Ascending aorta (tissue), 2 donors: ENCODE measurements at regions not wholly inside any gene's neighbourhood (a gene's known extent, or its start where the extent isn't known, plus 50 kb on each side); places are given as distances from the start of the nearest gene placed in this dataset.

ENCODE experiments used
- DNase-seq, 2 donors: peaks; one replicate each; pipeline ENCODE4 v3.0.0-alpha.2; 2019; ENCODE audit warnings: low spot score in 2 of 2
- H3K27ac ChIP-seq, 2 donors: fragments of 200-600 bp; sonication (generic); one replicate each; pipeline ENCODE4 v1.5.1; 2016 to 2017; ENCODE audit warnings: mild to moderate bottlenecking in 1 of 2
- H3K27me3 ChIP-seq: fragments of 200-600 bp; sonication (generic); one replicate; pipeline ENCODE4 v1.5.1; 2017
- H3K36me3 ChIP-seq, 2 donors: fragments of 200-600 bp; sonication (generic); one replicate each; pipeline ENCODE4 v1.5.1; 2016
- H3K4me1 ChIP-seq, 2 donors: fragments of 200-600 bp; sonication (generic); one replicate each; pipeline ENCODE4 v1.5.1; 2016 to 2017; ENCODE audit warnings: mild to moderate bottlenecking in 1 of 2
- H3K4me3 ChIP-seq, 2 donors: fragments of 200-600 bp; sonication (generic); one replicate each; pipeline ENCODE4 v1.5.1; 2016 to 2017; ENCODE audit warnings: mild to moderate bottlenecking in 1 of 2
- H3K9me3 ChIP-seq, 2 donors: fragments of 200-600 bp; sonication (generic); one replicate each; pipeline ENCODE4 v1.5.1; 2016
- intact Hi-C: fragments of 100-400 bp; cut with DNase I; formaldehyde crosslinking; loops from one replicate; pipeline ENCODE4 v1.15.1; 2023
- TF ChIP-seq, protein P1 (sequence below), 3 experiments: fragments of 200-600 bp in 2 of 3; fragments of 450-650 bp in 1 of 3; sonication (generic) in 2 of 3; IDR thresholded peaks; one replicate each; pipeline ENCODE4 v1.5.1; 2016 to 2019; ENCODE audit warnings: antibody characterized with exemption in 3 of 3, mild to moderate bottlenecking in 1 of 3, moderate library complexity in 1 of 3

DNA sequence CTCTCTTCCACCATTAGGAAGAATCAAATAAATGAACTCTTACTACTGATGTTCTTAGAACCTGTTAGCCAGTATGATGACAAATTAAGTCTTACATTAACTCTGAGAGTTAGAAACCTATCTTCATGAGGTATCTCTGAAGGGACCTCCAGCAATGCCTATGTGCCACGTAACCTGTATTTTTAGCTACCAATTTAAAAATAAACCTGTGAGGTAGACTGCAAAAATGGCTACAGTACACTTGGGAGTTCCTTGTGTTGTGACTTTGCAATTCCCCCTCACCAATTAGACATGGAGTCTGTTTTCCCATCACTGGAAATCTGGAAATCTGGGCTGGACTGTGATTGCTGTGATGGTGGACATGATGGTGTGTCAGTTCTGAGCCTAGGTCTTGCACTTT, 143.7 kb upstream of the MPHOSPH6 start:
- intact Hi-C loops = no loop called here
- H3K4me1 ChIP-seq = peaks cover 0 to 12% of the 10 kb centered on the region in 2 donors
- TF ChIP-seq, protein P1, sequence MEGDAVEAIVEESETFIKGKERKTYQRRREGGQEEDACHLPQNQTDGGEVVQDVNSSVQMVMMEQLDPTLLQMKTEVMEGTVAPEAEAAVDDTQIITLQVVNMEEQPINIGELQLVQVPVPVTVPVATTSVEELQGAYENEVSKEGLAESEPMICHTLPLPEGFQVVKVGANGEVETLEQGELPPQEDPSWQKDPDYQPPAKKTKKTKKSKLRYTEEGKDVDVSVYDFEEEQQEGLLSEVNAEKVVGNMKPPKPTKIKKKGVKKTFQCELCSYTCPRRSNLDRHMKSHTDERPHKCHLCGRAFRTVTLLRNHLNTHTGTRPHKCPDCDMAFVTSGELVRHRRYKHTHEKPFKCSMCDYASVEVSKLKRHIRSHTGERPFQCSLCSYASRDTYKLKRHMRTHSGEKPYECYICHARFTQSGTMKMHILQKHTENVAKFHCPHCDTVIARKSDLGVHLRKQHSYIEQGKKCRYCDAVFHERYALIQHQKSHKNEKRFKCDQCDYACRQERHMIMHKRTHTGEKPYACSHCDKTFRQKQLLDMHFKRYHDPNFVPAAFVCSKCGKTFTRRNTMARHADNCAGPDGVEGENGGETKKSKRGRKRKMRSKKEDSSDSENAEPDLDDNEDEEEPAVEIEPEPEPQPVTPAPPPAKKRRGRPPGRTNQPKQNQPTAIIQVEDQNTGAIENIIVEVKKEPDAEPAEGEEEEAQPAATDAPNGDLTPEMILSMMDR (IDR thresholded peaks at IDR 0.05) = no peak

DNA sequence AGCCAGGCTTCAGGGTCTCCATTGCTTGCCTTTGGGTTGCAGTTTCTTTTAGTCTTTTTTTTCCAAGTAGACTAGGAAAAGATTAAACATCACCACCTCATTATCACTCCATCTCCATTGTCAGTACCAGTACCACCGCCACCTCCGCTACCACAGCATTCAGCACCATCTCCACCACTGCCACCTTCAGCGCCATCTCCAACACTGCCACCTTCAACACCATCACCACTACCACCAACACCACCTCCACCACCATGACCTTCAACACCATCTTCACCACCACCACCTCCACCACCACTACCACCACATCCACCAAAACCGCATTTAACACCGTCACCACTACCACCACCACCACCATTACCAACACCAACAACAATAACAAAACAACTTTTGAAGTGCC, 141.5 kb upstream of the MPHOSPH6 start:
- intact Hi-C loops = no loop called here
- DNase-seq = no peak
- H3K9me3 ChIP-seq = no peaks in the 10 kb centered on the region
- no peaks in the 10 kb centered on the region for H3K27me3 ChIP-seq
- H3K4me1 ChIP-seq = peaks cover 0 to 8% of the 10 kb centered on the region in 2 donors
- H3K36me3 ChIP-seq = no peaks in the 10 kb centered on the region
- TF ChIP-seq, protein P1 (IDR thresholded peaks at IDR 0.05) = no peak
- H3K27ac ChIP-seq = no peak overlapping the region
- H3K4me3 ChIP-seq = no peak overlapping the region

More for the DNA sequence above, 143.7 kb upstream of the MPHOSPH6 start:
- no peak overlapping the region for H3K27ac ChIP-seq
- H3K36me3 ChIP-seq = no peaks in the 10 kb centered on the region
- H3K27me3 ChIP-seq = no peaks in the 10 kb centered on the region
- no peaks in the 10 kb centered on the region for H3K9me3 ChIP-seq
- DNase-seq = no peak
- H3K4me3 ChIP-seq = no peak overlapping the region

DNA sequence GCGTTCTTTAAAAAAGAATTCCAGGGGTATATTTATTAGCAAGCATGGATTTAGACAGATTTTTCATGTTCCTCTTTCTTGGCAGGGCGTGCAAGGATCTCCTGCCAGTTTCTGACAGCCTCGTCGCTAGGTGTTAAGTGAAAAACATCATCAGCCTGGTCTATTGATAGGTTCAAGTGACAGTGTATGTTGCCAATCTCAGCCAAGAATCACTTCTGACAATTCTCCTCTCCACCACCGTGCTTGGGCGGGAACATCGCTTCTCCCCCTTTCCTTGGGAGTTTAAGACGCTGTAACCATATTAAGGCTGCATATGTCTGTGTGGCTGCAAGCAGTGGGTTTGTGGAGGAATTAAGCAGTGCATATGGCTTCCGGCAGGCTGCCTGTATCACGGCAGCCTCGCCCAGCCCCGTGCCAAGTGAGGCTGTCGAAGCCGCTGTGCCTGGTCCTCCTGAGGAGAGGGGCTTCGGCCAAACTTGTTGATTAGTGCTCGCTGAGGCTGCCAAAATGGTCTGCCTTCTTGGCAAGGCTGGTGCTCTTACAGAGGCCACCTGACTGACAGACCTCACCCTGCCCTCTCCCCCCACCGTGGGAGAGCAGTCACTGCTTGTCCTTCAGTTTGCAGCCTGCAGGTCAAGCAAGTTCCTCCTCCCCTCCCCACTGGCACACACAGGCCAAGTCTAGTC, 132.2 kb upstream of the MPHOSPH6 start:
- intact Hi-C loops = no loop called here
- no peaks in the 10 kb centered on the region for H3K36me3 ChIP-seq
- H3K4me1 ChIP-seq = peaks cover 0 to 4% of the 10 kb centered on the region in 2 donors
- DNase-seq = no peak
- peak overlapping the region in 1 of 2 donors; percentile 31 for H3K4me3 ChIP-seq
- no peaks in the 10 kb centered on the region for H3K9me3 ChIP-seq
- H3K27me3 ChIP-seq = no peaks in the 10 kb centered on the region
- H3K27ac ChIP-seq = no peak overlapping the region
- TF ChIP-seq, protein P1 (IDR thresholded peaks at IDR 0.05) = no peak

DNA sequence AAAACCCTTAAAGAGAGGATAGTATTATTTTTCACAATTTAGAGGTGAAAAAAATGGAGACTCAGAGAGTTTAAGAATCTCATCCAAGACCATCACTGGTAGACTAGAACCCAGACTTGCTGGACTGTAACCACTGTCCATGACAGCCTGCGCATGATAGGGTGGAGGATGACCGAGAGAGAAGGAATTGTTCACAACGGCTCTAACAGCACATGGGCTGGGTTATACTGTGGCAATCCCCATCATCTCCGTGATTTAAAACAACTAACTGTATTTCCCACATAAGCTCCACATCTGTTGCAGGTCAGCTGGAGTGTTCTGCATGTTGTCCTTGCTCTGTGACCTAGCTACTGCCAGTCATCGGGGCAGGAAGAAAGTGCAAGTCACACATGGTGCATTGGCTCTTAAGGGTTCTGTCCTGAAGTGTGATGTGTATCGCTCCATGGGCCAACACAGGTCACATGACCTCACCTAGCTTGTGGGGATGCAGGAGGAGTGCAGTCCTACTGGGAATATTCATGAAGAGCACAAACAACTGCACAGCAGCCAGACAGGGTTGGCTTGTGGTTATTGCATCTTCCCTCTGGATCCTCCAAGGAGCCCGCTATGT, 131.2 kb upstream of the MPHOSPH6 start:
- H3K27me3 ChIP-seq = no peaks in the 10 kb centered on the region
- no peak overlapping the region for H3K4me3 ChIP-seq
- no peaks in the 10 kb centered on the region for H3K9me3 ChIP-seq
- intact Hi-C loops = no loop called here
- TF ChIP-seq, protein P1 (IDR thresholded peaks at IDR 0.05) = no peak
- DNase-seq = no peak
- peaks cover 0 to 4% of the 10 kb centered on the region in 2 donors for H3K4me1 ChIP-seq
- no peak overlapping the region for H3K27ac ChIP-seq
- H3K36me3 ChIP-seq = no peaks in the 10 kb centered on the region

DNA sequence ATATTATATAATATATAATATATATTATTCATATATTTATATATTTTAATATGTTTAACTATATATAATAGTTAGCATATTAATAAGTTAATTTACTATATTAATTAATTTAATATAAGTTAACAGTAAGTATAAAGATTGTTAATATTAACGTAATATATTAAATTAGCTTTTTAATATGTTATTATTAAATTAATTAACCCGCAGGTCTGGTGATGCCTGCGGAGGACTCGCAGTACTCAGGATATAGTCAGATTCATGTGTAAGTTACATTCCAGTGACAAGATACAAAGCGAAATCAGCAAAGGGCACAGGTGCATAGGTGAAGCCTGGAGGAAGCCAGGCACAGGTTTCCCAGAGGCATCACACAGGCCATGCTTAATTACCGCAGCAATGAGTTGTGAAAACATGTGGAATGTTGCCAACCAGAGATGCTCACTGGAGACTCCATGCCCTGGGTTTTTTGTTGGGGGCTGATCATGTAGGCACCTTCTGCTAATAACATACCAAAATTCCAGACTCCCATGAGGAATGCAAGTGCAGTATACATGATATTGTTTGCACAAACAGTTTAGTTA, 130.4 kb upstream of the MPHOSPH6 start:
- Histone ChIP-seq H3K36me3 (no peaks in the 10 kb centered on the region), H3K27ac (no peak overlapping the region), H3K9me3 (no peaks in the 10 kb centered on the region), H3K27me3 (no peaks in the 10 kb centered on the region), H3K4me3 (no peak overlapping the region), H3K4me1 (peaks cover 0 to 4% of the 10 kb centered on the region in 2 donors)
- TF ChIP-seq, protein P1 (IDR thresholded peaks at IDR 0.05) = no peak
- no peak for DNase-seq
- intact Hi-C loops = no loop called here
